Fibroblast of upper back skin (primary cell): ENCODE measurements at regions not wholly inside any gene's neighbourhood (a gene's known extent, or its start where the extent isn't known, plus 50 kb on each side); places are given as distances from the start of the nearest gene placed in this dataset.
A peak's percentile ranks its signal among the peaks of the same experiment; 100 is the strongest.
"Not testable (repeated sequence)": the region's sequence is repeated elsewhere in the genome, so short reads cannot be mapped to it uniquely, and the experiment has no call there.

ENCODE experiments used
- DNase-seq: peaks from one replicate; pipeline ENCODE4 v3.0.0-alpha.2; 2013

DNA sequence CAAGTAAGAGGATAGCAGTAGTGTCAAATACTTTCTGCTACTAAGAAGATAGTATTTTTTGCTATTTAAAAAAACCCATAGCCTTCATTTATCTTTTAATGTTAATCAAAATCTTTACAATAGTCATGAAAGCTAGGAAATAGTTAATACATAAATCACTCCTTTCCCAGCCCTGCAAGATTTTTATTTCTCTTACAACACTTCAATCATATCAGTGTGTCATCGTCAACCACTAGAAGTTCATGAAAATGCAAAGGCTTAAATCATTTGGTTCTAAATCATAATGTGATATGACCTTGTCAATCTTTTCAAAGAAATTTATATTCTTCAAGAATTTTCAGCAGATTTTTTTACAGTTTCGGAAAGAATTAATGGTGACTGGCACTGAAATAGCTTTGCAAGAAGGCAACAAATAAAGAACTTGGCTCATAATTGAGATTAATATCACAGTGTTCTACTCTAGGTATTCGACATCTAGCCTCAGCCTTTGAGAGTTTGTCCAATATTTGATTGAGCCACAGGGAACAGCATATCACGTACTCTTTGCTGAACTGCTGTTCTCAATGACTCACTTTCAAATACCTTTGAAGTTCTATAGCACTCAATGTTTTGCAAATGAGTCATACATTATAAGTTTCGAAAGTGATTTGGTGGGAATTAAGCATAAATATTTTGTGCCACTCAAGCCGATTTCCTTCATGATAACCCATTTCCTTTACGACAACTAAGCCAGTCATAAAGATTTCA lies 384.0 kb upstream of the FOXG1 start:
- DNase-seq = peak; percentile 88

DNA sequence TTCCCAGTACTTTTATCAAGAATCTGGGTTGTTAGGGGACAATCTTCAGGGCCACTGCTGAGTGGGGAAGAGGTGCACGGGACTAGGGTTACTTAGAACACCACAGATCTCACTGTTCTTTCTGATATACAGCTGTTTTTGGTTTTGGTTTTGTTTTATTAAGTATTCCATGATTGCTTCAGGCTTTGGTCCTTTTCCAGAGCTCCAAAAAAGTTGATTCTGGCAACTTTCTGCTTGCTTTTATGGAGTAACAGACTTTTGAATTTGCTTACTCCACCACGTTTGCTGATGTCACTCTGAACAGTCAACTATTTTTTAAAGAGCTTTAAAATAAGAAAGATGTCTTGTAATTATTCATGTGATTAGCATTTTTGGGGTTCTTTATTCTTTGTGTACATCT lies 368.1 kb upstream of the FOXG1 start:
- peak; percentile 9 for DNase-seq

GRCh38 chr14:28401705-28402104 lies 364.9 kb upstream of the FOXG1 start:
- not testable (repeated sequence) for DNase-seq

DNA sequence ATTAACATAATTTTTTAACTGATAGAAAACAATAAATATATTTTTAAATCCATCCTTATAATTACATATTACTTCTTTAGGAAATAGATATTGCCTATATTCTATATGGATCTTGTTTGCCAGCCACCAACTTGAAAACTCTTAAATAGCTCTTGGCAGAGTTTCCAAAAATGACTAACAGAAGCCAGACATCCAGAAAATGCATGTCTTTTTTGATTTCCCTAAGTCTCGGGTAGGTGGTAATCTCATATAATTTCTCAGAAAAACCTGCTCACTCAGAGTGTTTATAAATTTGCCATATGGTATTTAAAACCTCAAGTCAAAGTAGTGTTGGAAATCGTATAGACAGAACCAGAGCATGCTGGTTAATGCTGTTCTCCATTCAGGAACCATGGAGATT lies 360.4 kb upstream of the FOXG1 start:
- peak; percentile 27 for DNase-seq

DNA sequence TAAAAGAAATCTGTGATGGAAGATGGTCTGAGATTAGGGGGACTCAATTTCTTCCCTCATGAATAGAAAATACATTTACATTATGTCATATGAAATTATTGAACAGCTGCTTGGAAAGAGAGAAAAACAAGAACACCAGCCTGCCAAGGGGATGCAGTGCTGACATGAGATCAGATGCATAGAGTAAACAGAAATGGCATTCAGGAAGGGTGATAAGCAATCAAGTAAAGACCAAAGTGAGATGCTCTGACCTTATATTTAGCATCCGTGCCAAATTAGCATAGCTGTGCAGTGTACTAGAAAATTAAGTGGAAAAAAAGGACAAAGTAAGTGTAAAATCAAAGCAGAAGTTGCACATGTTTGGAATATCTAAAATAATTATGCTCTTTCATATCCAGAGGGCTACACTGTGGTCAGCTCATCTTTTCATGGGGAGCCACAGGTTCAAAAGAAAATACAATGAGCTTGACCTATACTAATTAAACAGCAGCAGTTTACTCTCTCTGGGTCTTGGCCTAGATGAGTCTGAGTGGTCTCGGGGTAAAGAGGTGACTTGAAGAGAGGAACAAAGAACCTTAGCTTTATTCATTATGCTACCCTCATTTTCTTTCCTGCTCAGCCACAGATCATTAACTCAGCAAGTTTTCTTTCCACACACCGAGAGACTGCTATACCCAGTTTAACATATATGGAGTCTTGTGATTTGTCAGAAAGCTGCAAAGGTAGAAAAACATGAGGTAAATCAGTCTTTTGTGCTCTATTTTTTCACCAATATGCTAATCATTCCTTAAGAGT lies 359.4 kb upstream of the FOXG1 start:
- no peak for DNase-seq

DNA sequence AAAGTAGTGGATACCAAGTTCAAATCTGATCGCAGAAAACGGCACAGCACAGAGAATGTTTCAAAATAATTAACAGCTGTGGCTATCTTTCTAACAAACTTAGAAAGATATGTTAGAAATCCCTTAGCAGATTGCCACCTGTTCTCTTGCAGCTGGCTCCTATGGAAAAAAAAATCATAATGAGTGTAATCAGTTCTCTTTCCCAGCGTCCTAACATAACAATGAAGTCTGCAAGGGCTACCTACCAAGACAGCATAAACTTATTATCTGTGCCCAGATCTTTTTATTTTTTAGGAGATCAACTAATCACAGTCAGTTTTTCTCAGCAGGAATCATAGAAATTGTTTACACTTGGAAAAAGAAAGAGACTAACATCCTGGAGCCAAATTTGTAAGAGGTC lies 358.6 kb upstream of the FOXG1 start:
- no peak for DNase-seq

DNA sequence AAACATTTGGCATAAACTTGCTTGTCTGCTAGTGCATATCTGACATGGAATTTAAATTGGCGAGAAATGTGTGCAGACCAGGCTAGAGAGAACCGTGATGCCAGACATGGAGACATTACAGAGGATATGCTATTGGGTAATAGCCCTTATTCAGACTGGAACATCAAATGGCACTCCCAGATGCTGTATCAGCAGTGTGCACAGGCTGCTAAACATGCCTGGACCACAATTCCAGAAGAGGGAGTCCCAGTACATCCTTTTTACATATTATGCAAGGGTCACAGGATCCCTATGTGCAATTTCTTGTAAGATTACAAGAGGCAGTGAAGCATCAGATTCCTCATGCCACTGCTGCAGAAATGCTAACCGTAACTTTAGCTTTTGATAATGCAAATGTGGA lies 354.5 kb upstream of the FOXG1 start:
- DNase-seq = peak; percentile 25

DNA sequence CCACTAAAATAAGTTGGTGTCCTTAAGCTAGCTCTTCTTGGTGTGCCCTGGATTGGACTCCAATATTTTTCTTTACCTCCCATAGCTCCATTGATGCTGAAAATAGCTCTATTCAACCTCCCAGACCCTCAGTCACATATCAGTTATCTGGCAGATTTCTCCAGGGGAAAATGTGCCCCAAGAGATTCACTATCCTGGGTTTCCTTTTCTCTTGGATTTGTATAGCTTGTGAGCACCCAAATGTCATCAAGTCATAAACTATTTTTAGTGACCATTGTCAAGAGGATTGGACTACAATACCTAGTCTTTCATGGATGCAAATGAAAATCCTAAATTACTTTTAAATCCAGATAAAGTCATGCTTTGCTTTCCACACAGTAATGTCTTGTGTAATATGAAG lies 339.6 kb upstream of the FOXG1 start:
- no peak for DNase-seq

DNA sequence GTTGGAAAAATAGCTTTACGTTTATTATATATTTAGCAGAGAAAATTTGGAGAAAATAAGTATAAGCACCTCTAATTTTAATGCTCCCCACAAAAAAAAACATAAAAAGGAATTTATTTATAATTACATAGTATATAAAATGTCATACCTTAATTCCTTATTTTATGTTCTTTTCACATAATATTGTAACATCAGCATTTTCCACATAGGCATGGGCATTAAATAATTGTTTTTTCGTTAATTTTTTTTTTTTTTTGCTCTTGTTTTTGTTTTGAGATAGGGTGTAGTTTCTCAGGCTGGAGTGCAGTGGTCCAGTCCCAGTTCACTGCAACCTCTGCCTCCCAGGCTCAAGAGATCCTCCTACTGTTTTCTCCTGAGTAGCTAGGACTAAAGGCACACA lies 329.8 kb upstream of the FOXG1 start:
- DNase-seq = no peak

- peak; percentile 16 for DNase-seq
Measured at GRCh38 chr14:28461389-28461788, 305.2 kb upstream of the FOXG1 start.

- DNase-seq = no peak
Measured at GRCh38 chr14:28467611-28468010, 299.0 kb upstream of the FOXG1 start.

DNA sequence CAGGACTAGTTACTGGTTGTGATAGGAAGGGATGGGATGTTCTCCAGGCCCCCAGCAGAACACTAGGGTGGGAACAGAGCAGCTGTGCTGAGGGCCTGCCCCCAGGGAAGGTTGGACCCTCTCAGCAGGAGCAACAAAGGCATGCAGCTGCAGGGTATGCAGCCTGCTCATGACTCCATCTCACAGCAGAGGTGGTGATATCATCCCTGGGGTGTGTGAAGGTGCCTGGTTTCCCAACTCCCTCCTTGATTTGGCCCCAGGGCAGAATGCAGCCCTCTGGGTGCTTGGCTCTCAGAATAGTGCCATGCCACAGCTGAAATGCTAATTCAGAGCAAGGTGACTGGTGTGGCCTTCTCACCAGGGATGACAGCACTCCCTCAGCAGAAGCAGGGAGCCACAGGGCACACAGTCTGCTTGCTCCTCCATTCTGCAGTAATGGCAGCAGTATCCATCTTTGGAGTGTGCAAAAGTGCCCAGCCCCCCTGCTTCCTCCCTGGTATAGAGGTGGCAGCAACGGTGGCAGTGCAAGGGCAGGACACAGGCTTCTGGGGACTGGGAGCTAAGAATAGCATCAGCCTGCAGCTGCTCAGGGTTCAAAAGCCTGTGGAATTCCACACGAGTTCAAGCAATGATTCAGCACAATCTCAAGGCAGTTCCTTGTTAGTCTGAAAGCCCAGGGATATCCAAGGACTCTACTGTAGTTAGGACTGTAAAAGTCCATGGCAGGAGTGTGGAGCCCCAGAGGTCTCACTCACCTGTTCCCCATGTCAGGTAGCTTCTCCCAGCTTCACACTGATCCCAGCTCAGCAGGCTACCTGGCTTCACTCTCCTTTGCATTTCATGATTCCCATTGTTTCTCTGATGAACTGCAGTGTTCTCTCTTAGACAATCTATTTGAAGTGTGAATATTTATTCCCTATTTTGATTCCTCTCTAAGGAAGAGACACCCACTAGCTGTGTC lies 298.1 kb upstream of the FOXG1 start:
- peak; percentile 6 for DNase-seq

DNA sequence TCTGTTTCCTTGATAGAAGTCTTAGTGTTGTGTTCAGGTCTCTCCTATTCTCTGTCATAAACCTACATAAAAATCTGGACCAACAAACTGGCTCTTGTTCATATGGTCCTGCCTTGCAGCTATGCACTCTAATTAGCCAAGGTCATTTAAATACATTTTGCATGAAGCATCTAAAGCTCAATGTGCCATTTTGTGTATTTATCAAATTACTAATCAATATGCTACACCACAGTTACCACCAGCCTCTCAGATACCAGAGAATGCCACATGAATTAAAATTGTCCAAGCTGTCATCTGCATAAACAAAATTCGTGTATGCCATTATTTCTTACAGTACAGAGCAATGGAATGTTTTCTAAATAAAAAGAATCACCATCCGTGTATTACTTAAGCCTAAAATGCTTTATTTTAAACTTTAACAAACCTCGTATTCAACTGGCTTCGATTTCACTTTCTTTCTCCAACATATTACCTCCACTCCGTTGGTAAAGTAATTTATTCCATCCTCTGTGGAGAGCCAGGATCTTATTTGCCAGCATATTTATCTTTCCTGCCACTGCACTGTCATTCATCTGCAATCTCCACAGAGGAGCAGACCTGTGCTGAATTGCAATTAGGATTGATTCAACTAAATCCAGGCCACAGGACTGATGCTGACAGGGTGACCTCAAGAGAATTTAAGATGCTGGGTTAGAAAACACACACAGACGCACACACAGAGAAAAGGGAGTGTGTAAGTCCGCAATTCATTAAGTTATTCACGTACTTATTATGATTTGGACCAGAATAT lies 284.1 kb upstream of the FOXG1 start:
- no peak for DNase-seq

- no peak for DNase-seq
Measured at GRCh38 chr14:28483506-28483905, 283.1 kb upstream of the FOXG1 start.

GRCh38 chr14:28488684-28489083 lies 277.9 kb upstream of the FOXG1 start:
- no peak for DNase-seq

- no peak for DNase-seq
Measured at GRCh38 chr14:28493516-28493915, 273.1 kb upstream of the FOXG1 start.

DNA sequence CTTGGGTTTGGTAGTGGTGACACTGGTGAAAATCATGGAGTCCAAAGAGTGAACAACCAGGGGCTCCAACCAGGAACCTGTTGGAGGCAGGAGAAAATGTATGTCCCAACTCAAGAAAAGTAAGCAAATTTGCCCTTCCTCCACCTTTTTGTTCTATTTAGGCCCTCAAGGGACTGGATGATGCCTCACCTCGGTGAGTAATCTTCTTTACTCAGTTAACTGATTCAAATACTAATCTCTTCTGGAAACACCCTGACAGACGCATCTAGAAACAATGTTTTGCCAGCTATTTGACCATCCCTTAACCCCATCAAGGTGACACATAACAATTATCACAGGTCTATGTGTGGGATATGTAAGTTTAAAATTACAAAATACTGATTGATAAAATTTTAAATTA lies 272.4 kb upstream of the FOXG1 start:
- no peak for DNase-seq

- no peak for DNase-seq
Measured at GRCh38 chr14:28496364-28496763, 270.2 kb upstream of the FOXG1 start.

GRCh38 chr14:28502517-28502916 lies 264.1 kb upstream of the FOXG1 start:
- DNase-seq = no peak

GRCh38 chr14:28515571-28515970 lies 251.0 kb upstream of the FOXG1 start:
- peak; percentile 90 for DNase-seq

DNA sequence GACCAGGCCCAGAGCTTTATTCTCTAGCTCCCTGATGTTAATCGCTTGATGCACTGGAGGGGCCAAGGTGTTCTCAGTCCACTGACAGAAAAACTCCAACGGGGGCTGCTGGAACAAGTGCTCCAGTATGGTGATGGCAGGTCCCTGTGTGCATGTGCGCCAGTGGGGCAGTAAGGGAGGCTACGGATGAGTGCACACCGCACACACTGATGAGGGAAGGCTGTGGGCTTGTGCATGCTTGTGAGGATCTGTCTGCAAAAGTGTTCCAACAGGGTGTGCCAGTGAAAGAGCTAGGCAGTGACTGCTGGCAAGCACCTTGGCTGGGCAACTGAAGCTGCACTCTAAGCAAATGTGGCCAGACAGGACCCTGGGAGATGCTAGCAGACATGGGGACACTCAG lies 229.7 kb upstream of the FOXG1 start:
- no peak for DNase-seq

DNA sequence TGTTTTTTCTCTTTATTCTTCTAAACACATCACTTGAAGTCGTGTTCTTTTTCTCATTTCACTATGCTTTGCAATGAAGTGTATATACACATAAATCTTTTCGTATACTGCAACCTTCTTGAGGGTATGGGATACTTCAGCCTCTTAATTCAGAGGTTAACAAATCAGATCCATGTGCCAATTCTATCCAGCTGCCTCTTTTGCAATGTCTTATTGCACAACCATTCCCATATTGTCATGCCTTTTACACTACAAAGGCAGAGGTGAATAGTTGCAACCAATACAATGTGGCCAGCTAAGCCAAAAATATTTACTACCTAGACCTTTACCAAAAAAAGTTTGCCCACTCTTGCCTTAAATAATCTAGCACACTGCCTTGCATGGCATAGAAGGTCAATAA lies 224.5 kb upstream of the FOXG1 start:
- peak; percentile 7 for DNase-seq
